IPS-15b (cell line): ENCODE measurements at regions not wholly inside any gene's neighbourhood (a gene's known extent, or its start where the extent isn't known, plus 50 kb on each side); places are given as distances from the start of the nearest gene placed in this dataset.
"Not testable (repeated sequence)": the region's sequence is repeated elsewhere in the genome, so short reads cannot be mapped to it uniquely, and the experiment has no call there.

Experiments
- H3K27me3 ChIP-seq: one replicate; pipeline ENCODE4 v1.6.1; 2013; ENCODE audit warnings: low read length; ENCODE audit not compliant: control insufficient read depth, insufficient read depth
- H3K36me3 ChIP-seq: one replicate; pipeline ENCODE4 v1.6.1; 2013; ENCODE audit warnings: low read length; ENCODE audit not compliant: control insufficient read depth, insufficient read depth
- H3K4me1 ChIP-seq: one replicate; pipeline ENCODE4 v1.6.1; 2013; ENCODE audit warnings: mild to moderate bottlenecking, low read length; ENCODE audit not compliant: control insufficient read depth, insufficient read depth
- H3K4me3 ChIP-seq: one replicate; pipeline ENCODE4 v1.5.1; 2013; ENCODE audit warnings: low read depth, low read length
- H3K9ac ChIP-seq: one replicate; pipeline ENCODE4 v1.6.1; 2013; ENCODE audit warnings: low read depth, mild to moderate bottlenecking, low read length
- H3K9me3 ChIP-seq: one replicate; pipeline ENCODE4 v1.6.1; 2013; ENCODE audit warnings: mild to moderate bottlenecking, low read length; ENCODE audit not compliant: control insufficient read depth, insufficient read depth

GRCh38 chr3:124043023-124043422 is 51.1 kb upstream of the ROPN1 start:
- no peak overlapping the region for H3K4me3 ChIP-seq
- no peak overlapping the region for H3K9ac ChIP-seq
- no peaks in the 10 kb centered on the region for H3K4me1 ChIP-seq
- H3K36me3 ChIP-seq = no peaks in the 10 kb centered on the region
- peaks cover 22% of the 10 kb centered on the region for H3K27me3 ChIP-seq
- no peaks in the 10 kb centered on the region for H3K9me3 ChIP-seq

DNA sequence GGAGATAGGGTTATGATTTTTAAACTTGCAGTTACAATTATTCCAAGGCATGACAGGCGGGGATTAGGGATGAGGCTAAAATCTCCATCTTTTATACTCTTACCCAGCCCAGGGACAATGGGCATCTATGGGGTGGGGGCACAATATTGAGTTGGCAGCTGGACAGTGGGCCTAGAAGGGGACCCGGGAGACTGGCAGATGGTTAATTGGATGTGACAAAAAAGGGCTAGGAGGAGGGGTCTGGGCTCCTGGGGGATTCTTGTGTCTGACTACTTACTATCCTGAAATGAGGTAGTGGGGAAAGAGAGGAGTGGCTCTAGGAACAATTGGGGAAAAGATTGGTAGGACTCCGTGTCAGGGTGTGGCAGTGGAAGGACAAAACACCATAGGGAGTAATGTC is 53.0 kb upstream of the ROPN1 start:
- Histone ChIP-seq H3K9ac (no peak overlapping the region), H3K4me3 (no peak overlapping the region), H3K36me3 (no peaks in the 10 kb centered on the region), H3K4me1 (no peaks in the 10 kb centered on the region), H3K27me3 (peaks cover 13% of the 10 kb centered on the region), H3K9me3 (no peaks in the 10 kb centered on the region)

DNA sequence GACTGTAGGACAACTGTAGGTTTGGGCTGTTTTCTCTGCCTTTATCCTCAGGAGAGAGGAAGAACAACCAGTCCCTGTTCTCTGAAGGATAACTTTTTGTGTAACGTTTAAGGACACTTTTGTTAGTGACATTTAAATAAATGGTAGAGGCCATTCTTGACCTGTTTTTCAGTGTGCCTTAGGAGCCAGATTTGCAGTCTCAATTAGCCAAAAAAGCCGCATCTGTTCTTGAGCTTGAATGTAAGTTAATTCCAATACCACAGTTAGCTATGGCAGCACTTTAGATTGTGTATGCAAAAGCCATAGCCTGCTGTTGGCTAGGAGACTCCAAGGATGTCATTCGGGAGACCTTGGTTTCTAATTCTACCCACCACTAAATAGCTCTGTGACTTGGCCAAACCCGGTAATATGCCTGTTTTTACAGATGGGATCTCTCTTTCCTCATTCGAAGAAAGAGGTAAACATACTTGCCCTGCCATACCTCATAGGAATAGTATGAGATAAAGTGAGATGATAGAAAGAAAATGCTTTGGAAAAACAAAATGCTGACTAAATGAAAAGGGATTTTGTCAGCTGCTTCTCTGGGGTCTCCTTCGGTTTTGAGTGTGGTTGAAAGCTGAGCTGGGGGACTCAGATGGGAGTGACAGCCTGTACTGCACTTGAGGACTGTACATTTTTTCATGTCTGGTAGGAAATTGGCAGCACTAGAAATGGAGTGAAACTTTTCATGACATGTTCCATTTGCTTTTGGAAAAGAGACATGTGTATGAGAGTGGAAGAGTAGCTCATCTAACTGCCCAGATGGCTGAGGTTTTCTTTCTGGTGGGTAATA is 57.3 kb upstream of the ROPN1 start:
- Histone ChIP-seq H3K9ac (no peak overlapping the region), H3K36me3 (no peaks in the 10 kb centered on the region), H3K4me3 (no peak overlapping the region), H3K27me3 (no peaks in the 10 kb centered on the region), H3K4me1 (no peaks in the 10 kb centered on the region), H3K9me3 (no peaks in the 10 kb centered on the region)

DNA sequence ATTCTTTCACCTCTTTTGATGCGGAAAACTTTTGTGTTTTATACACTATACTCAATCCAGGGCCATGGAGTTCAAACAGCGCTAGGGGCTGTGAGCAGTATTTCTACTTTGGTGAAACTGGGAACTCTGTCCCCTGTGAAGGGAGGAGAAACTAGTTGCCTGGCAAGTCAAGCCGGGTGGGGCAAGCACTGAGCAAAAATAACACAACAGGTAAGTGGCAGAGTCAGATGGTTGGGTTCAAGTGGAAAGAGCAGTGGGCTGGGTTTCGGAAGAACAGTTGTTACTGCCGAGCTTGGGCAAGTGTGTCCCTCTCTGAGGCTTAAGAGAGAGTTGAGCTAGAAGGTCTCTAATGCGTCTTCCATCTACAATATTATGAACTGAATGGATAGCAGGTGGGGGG is 59.7 kb upstream of the ROPN1 start:
- no peaks in the 10 kb centered on the region for H3K36me3 ChIP-seq

GRCh38 chr3:124053871-124054270 is 61.9 kb upstream of the ROPN1 start:
- Histone ChIP-seq H3K9me3 (no peaks in the 10 kb centered on the region), H3K27me3 (peaks cover 2% of the 10 kb centered on the region), H3K36me3 (no peaks in the 10 kb centered on the region), H3K4me1 (no peaks in the 10 kb centered on the region), H3K4me3 (no peak overlapping the region), H3K9ac (no peak overlapping the region)

More for the DNA sequence above, 59.7 kb upstream of the ROPN1 start:
- H3K9me3 ChIP-seq = no peaks in the 10 kb centered on the region
- H3K4me1 ChIP-seq = no peaks in the 10 kb centered on the region
- no peak overlapping the region for H3K9ac ChIP-seq
- H3K4me3 ChIP-seq = no peak overlapping the region
- peaks cover 2% of the 10 kb centered on the region for H3K27me3 ChIP-seq

GRCh38 chr3:124056846-124057245 is 64.9 kb upstream of the ROPN1 start:
- Histone ChIP-seq H3K36me3 (no peaks in the 10 kb centered on the region), H3K4me1 (no peaks in the 10 kb centered on the region), H3K27me3 (peaks cover 2% of the 10 kb centered on the region), H3K4me3 (no peak overlapping the region), H3K9me3 (no peaks in the 10 kb centered on the region), H3K9ac (no peak overlapping the region)

- Histone ChIP-seq H3K4me3 (no peak overlapping the region), H3K4me1 (peaks cover 2% of the 10 kb centered on the region), H3K36me3 (no peaks in the 10 kb centered on the region), H3K9ac (no peak overlapping the region), H3K9me3 (no peaks in the 10 kb centered on the region), H3K27me3 (peaks cover 2% of the 10 kb centered on the region)
Observed at GRCh38 chr3:124057420-124057819, 65.5 kb upstream of the ROPN1 start.

DNA sequence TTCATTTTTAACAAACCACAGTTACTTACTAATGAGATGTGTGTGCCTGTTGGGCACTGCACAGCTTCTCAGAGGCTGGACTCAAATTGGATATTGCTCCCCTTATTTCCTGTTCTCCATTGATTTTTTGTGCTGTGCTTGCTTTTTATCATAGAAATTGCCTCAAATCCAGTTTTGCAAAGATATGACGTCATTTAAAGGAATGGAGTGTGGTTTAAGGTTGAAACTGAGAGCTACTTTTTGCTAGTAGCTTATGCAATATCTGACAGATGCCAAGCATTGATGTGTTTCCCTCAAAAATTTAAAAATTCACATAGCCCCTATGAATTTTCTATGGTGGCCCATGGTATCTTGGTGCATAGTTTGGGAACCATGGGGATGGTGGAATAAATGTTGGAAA is 67.7 kb upstream of the ROPN1 start:
- Histone ChIP-seq H3K9me3 (no peaks in the 10 kb centered on the region), H3K9ac (no peak overlapping the region), H3K27me3 (peaks cover 2% of the 10 kb centered on the region), H3K4me3 (no peak overlapping the region), H3K4me1 (peaks cover 2% of the 10 kb centered on the region), H3K36me3 (no peaks in the 10 kb centered on the region)

DNA sequence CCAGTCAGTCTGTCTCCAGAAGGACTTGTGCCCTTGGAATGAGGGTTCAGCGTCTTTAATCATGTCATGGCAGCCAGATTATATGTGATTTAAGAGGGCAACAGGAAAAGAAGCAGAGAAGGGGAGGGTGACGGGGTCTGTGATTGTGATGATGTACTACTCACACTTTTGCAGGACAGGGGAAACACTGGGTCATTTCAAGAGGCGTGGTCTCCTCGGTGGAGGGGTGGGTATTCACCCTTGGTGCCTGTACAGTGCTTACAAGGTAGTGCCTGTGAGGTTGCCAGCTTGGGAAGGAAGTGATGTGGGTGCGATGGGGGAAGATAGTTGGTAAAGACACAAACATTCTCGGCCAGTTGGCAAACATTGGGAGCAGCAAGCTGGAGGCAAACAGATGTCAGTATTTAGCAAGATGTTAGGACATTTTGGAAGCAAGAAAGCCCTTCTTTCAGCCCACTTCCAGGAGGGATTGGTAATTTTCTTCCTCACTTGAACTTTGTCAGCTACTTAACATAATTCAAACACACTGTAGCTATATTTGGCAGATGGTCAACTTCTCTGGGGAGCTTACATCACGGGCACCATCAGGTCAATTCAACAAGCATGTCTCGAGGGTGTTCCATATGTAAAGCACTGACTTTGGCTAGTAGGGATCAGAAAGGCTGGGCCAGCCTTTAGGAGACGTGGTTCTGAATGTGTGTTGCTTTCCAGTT is 71.4 kb upstream of the ROPN1 start:
- H3K9ac ChIP-seq = no peak overlapping the region
- no peak overlapping the region for H3K4me3 ChIP-seq
- no peaks in the 10 kb centered on the region for H3K9me3 ChIP-seq
- no peaks in the 10 kb centered on the region for H3K36me3 ChIP-seq
- peaks cover 2% of the 10 kb centered on the region for H3K4me1 ChIP-seq
- no peaks in the 10 kb centered on the region for H3K27me3 ChIP-seq

DNA sequence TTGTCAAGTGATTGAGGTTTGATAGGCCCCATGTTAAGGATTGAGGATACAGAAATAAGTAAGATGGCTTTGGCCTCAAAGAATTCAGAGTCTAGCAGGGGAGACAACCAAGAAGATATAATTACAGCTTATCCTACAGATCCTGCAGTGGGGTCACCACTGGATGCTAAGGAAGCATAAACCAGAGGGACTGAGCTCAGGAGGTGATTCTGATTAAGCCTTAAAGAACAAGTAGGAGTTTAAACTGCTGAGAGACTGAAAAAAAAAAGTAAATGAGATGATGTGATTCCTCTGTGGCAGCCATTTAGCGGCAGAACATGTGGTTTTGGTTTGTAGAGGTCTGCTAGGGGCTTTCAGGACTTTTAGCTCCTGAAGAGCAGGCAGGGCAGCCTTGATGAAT is 72.1 kb upstream of the ROPN1 start:
- Histone ChIP-seq H3K27me3 (no peaks in the 10 kb centered on the region), H3K4me1 (peaks cover 2% of the 10 kb centered on the region), H3K36me3 (no peaks in the 10 kb centered on the region), H3K9me3 (no peaks in the 10 kb centered on the region), H3K9ac (no peak overlapping the region), H3K4me3 (no peak overlapping the region)

GRCh38 chr3:124066543-124066942 is 74.6 kb upstream of the ROPN1 start:
- H3K27me3 ChIP-seq, H3K4me1 ChIP-seq, H3K4me3 ChIP-seq, H3K9me3 ChIP-seq, H3K9ac ChIP-seq, H3K36me3 ChIP-seq: not testable (repeated sequence)

- H3K36me3 ChIP-seq, H3K4me1 ChIP-seq, H3K4me3 ChIP-seq, H3K27me3 ChIP-seq, H3K9ac ChIP-seq, H3K9me3 ChIP-seq: not testable (repeated sequence)
Observed at GRCh38 chr3:124069706-124070105, 77.8 kb upstream of the ROPN1 start.
